Stimulated activated CD4-positive, alpha-beta T cell treated with anti-CD3 and anti-CD28 coated beads, Interleukin-4, amount 100 ng/mL, for 24 hours (primary cell): ENCODE measurements at regions not wholly inside any gene's neighbourhood (a gene's known extent, or its start where the extent isn't known, plus 50 kb on each side); places are given as distances from the start of the nearest gene placed in this dataset.
"Not testable (repeated sequence)": the region's sequence is repeated elsewhere in the genome, so short reads cannot be mapped to it uniquely, and the experiment has no call there.

Experiments
- DNase-seq: peaks from one replicate; pipeline ENCODE4 v3.0.0-alpha.2; 2020

GRCh38 chr18:75987913-75988312, 507.1 kb downstream of the ZNF516 start:
- not testable (repeated sequence) for DNase-seq

GRCh38 chr18:75984853-75985252, 510.2 kb downstream of the ZNF516 start:
- DNase-seq, result no peak

- no peak for DNase-seq
These were observed 513.9 kb downstream of the ZNF516 start for GRCh38 chr18:75981102-75981501.

DNA sequence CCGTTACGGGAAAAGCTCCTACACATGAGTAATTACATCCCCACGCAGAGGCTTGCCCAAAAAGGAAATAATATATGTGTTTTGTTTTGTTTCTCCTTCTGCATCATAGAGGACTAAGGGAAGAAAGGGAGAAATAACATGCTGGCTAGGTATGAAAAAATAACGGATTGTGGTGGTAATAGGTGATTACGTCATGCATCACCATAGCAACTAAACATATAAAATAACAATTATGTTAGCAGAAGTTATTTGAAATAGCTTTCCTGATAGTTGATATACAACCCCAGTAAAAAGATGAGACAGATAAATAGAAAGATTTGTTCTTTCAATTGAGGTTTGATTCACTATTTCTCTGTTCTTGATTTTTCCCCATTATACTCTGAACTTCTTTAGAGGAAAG, 518.0 kb downstream of the ZNF516 start:
- no peak for DNase-seq

- no peak for DNase-seq
These were observed 524.8 kb downstream of the ZNF516 start for GRCh38 chr18:75970212-75970611.

- no peak for DNase-seq
These were observed 528.6 kb downstream of the ZNF516 start for GRCh38 chr18:75966431-75966830.

DNA sequence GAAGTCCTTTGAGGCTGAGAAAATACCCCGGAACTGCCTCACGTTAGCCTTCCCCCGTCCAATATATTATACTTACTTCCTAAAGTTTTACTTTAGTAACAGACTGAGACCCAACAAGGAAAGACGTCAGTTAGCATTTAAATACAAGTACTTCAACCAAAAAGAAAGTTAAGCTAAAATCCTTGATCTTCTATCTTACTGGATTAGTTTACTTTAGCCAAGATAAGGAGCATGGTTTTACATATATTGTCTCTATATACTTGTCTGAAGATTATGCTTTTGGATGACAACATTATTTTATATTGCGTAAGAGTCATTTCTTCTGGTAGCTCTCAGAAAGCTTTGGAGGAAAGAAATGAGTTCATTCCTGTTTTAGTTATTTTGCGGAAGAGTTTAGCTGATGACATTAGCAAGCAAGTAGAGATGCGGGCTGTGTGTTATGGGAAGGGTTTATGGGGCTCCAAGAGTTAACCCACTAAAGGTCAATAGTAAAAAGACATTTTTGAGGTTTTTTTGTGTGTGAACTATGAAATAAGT, 532.9 kb downstream of the ZNF516 start:
- DNase-seq, result no peak

DNA sequence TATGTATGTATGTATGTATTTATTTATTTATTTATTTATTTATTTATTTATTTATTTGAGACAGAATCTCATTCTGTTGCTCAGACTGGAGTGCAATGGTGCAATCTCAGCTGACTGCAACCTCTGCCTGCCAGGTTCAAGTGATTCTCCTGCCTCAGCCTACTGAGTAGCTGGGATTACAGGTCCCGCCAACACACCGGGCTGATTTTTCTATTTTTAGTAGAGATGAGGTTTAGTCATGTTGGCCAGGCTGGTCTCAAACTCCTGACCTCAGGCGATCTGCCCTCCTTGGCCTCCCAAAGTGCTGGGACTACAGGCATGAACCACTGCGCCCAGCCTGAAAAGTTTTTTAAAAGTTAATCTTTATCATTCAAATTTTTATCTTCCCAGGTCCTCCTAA, 532.9 kb upstream of the SMIM21 start:
- not testable (repeated sequence) for DNase-seq

GRCh38 chr18:75959150-75959549, 531.6 kb upstream of the SMIM21 start:
- no peak for DNase-seq

DNA sequence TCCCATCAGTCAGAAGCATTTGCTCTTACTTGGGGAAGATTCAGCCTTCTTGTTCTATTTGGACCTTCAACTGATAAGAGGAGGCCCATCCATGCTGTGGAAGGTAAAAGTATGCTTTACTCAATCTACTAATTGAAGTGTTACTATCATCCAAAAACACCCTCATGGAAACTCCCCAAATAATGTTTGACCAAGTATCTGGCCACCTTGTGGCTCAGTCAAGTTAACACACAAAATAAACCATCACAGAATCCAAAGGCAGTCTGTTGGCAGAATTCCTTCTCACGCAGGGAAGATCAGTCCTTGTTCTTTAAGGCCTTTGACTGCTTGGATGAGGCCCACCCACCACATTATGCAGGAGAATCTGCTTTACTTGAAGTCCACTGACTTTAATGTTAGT, 531.2 kb upstream of the SMIM21 start:
- DNase-seq, result no peak

GRCh38 chr18:75945265-75945933, 517.9 kb upstream of the SMIM21 start:
- DNase-seq, result no peak

DNA sequence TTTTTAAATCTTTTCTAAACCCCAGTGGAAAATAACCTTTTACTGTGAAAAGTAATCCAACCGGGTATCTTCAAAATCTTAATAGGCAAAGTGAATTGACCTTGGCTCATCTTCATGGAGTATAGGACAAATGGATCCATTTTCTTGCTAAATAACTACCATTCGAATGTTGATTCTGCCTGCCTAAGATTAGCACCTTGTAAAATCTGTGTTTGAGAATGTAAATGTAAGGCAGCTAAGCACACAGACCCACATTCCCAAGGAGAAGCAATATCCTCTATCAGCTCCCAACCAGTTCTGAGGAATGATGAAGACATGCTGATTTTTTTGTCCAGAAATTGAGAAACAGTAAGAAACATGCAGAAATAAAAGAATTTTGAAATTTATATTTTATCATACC, 509.8 kb upstream of the SMIM21 start:
- DNase-seq, result no peak

GRCh38 chr18:75936862-75937261, 509.4 kb upstream of the SMIM21 start:
- DNase-seq, result no peak

- DNase-seq, result no peak
These were observed 503.6 kb upstream of the SMIM21 start for GRCh38 chr18:75931079-75931478.

- no peak for DNase-seq
These were observed 501.2 kb upstream of the SMIM21 start for GRCh38 chr18:75928706-75929105.

DNA sequence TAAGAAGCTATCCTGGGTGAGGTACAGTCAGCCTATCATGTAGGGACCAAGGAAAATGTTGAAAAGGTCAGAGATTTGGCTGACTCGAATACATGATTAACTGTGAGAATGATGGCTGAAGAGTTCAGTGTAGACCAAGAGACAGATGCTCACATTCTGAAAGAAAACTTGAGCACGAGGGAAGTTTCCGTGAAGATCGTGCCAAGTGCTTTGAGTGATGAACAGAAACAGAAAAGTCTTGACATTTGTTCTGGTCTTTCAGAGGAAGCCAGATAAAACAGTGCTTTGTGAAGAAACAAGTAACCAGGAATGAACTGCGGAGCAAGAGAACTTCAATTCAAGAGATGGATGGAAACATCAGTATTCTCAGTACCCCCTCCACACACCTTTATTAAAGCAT, 500.3 kb upstream of the SMIM21 start:
- no peak for DNase-seq

- DNase-seq, result no peak
These were observed 499.3 kb upstream of the SMIM21 start for GRCh38 chr18:75926811-75927210.

DNA sequence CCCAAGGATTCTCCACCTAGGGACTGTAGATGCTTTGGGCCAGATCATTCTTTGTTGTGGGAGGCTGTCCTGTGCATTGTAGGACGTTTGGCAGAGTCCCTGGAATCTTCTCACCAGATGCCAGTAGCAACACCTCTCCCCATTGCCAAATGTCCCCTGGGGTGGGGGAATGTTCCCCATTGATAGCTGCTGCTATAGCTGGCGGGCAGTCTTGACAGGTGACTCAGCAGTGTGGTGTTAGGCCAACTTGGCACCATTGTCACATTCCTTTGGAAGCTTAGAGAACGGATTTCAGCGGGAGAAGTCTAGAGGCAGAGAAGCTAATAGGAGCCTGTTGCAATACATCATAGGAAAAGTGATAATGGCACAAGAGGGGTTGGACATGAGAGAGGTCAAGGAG, 495.7 kb upstream of the SMIM21 start:
- no peak for DNase-seq

- DNase-seq, result no peak
These were observed 489.1 kb upstream of the SMIM21 start for GRCh38 chr18:75916624-75916982.

DNA sequence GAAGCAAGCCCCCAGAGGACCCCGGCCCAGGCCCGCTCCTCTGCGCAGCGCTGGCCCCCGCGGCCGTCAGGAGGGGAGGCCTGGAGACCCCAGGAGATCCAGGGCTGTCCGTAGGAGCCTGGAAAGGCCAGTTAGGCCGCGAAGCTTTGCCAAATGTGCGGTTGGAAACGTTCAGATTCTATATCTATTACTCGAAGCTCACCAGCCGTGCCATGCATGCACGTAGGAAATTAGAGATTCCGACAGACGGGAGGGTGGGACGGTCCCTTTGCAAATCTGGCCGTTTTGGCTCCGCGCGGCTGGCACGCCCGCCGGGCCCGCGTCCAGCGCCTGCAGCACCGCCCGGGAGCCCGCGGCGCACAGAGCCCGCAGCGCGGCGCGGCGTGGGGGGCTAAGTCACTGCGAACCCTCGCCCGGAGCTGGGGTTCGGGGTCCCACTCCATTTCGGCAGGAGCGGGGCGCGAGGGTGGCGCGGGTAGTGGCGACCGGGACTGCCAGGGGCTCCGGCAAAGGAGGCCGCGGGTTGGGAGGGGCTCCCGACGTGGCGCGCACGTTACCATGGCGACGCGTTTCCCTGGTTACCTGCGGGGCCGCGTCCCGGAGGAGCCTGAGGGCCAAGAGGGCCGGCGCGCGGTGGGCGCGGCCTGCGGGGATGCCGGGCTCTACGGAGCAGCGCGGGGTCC, 488.6 kb upstream of the SMIM21 start:
- DNase-seq, result no peak

- DNase-seq, result no peak
These were observed 485.3 kb upstream of the SMIM21 start for GRCh38 chr18:75912829-75913228.

DNA sequence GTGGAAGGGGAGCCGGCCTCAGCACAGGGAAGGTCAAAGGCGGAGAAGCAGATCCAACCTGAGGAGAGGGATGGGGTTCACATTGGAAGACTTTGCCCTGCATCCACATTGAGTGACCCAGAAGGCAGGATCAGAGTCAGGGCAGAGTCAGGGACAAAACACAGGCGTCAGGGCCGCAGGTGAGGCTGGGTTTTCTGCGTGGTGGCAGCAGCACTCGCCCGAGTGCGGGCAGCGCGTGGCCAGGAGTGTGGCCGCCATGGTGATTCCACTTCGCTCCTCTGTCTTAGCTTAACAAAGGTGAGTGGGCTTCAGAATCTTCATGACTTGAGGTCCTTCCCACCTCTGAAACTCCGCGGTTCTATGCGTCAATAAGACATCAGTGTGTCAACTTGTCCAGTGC, 476.9 kb upstream of the SMIM21 start:
- DNase-seq, result no peak

DNA sequence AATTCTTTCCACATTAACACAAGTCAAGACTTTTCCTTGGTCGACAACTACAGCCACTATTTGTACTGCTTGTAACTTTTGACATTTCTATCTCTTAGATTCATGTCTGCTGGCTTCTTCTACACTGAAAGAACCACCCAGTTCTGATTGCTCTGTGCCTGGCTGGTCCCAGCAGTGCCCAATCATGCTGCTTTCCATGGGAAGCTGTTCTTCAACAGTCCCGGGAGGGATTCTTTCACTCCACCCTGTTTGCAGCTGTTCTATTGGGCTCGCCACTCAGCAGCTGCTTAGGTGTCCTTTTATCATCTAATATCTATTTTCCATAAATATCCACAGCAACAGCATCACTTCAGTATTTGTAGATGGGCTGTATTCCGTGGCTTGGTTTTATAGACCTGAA, 471.1 kb upstream of the SMIM21 start:
- DNase-seq, result no peak

GRCh38 chr18:75897386-75897785, 469.9 kb upstream of the SMIM21 start:
- DNase-seq, result no peak

- DNase-seq, result no peak
These were observed 469.4 kb upstream of the SMIM21 start for GRCh38 chr18:75896865-75897264.
